LNCaP clone FGC (cell line): ENCODE measurements at regions not wholly inside any gene's neighbourhood (a gene's known extent, or its start where the extent isn't known, plus 50 kb on each side); places are given as distances from the start of the nearest gene placed in this dataset.
"Not testable (repeated sequence)": the region's sequence is repeated elsewhere in the genome, so short reads cannot be mapped to it uniquely, and the experiment has no call there.

Source experiments
- DNase-seq: peaks from one replicate; pipeline ENCODE4 v3.0.0-alpha.2; 2011; ENCODE audit warnings: low read depth
- H3K4me3 ChIP-seq: 2 replicates; pipeline ENCODE4 v1.5.1; 2011; ENCODE audit warnings: mild to moderate bottlenecking, low read depth, low read length, control low read depth
- CTCF ChIP-seq: IDR thresholded peaks from 2 replicates; pipeline ENCODE4 v1.5.1; 2012; ENCODE audit warnings: mild to moderate bottlenecking; ENCODE audit not compliant: control insufficient read depth, insufficient read depth; ENCODE audit errors: extremely low read depth

GRCh38 chr4:92021788-92022187, 282.0 kb upstream of the GRID2 start:
- no peak overlapping the region for H3K4me3 ChIP-seq
- no peak for DNase-seq
- no peak for TF ChIP-seq CTCF

GRCh38 chr4:92028830-92029229, 274.9 kb upstream of the GRID2 start:
- DNase-seq, H3K4me3 ChIP-seq: not testable (repeated sequence)

GRCh38 chr4:92031825-92032224, 271.9 kb upstream of the GRID2 start:
- no peak overlapping the region for H3K4me3 ChIP-seq
- TF ChIP-seq CTCF, result no peak
- no peak for DNase-seq

- no peak for TF ChIP-seq CTCF
- no peak overlapping the region for H3K4me3 ChIP-seq
- DNase-seq, result no peak
Measured at GRCh38 chr4:92035666-92036065, 268.1 kb upstream of the GRID2 start.

- no peak for TF ChIP-seq CTCF
- DNase-seq, result no peak
- H3K4me3 ChIP-seq, result no peak overlapping the region
Measured at GRCh38 chr4:92045718-92046117, 258.0 kb upstream of the GRID2 start.

GRCh38 chr4:92047209-92047875, 256.4 kb upstream of the GRID2 start:
- TF ChIP-seq CTCF, result peak; percentile 24; the same call in 1 of the 2 replicates
- no peak for DNase-seq
- H3K4me3 ChIP-seq, result no peak overlapping the region

- no peak for TF ChIP-seq CTCF
- no peak overlapping the region for H3K4me3 ChIP-seq
- DNase-seq, result no peak
Measured at GRCh38 chr4:92050875-92051274, 252.9 kb upstream of the GRID2 start.
